ENCODE measurements at regions not wholly inside any gene's neighbourhood (a gene's known extent, or its start where the extent isn't known, plus 50 kb on each side); places are given as distances from the start of the nearest gene placed in this dataset.

GRCh38 chr20:19100975-19101374, 111.5 kb upstream of the SLC24A3 start:
- no peaks in the 10 kb centered on the region for H3K23me2 ChIP-seq (ENCODE audit: low read depth, low read length)
- no peak overlapping the region for H3K9ac ChIP-seq (replicated peaks in 1 of 4; ENCODE audit: extremely low read depth in 1 of 4, low read depth in 3 of 4, low read length in 3 of 4)
- H2BK12ac ChIP-seq (ENCODE audit: low read depth, low read length) = no peak overlapping the region
- no peak overlapping the region for H2BK15ac ChIP-seq (ENCODE audit: low read length)
- no peaks in the 10 kb centered on the region for H3K79me2 ChIP-seq (ENCODE audit: control insufficient read depth in 1 of 2, insufficient read depth in 2 of 2, low read length in 2 of 2)
- no peak overlapping the region for H4K8ac ChIP-seq (ENCODE audit: extremely low read depth, insufficient read depth, low read length)
- no peak overlapping the region for H2BK20ac ChIP-seq (ENCODE audit: low read length)
- H3K4me2 ChIP-seq (ENCODE audit: insufficient read depth in 1 of 2, low read depth in 2 of 2, low read length in 2 of 2) = no peak overlapping the region
- no peak overlapping the region for H3K23ac ChIP-seq (ENCODE audit: insufficient read length)
- peaks cover 0 to 5% of the 10 kb centered on the region in 2 experiments; a peak in 1 of 4 replicates for H3K9me3 ChIP-seq (ENCODE audit: insufficient read depth in 2 of 2, low read depth in 1 of 2, low read length in 1 of 2)
- no peak overlapping the region for H3K18ac ChIP-seq (ENCODE audit: extremely low read depth, low read length)
- CTCF ChIA-PET (ENCODE audit: partially characterized antibody) = no interaction called here
- FAIRE-seq (no peak), DNase-seq (ENCODE audit: low read depth in 1 of 2, low spot score in 2 of 2) (no peak)
- no peak overlapping the region for H2BK5ac ChIP-seq (ENCODE audit: low read depth, low read length)
- no peaks in the 10 kb centered on the region for H3K36me3 ChIP-seq (ENCODE audit: control insufficient read depth in 2 of 4, insufficient read depth in 4 of 4, low read length in 3 of 4)
- no peak overlapping the region for H4K91ac ChIP-seq (replicated peaks; ENCODE audit: insufficient read length, low read length)
- no peak overlapping the region for H2AFZ ChIP-seq (ENCODE audit: low read length)
- H4K20me1 ChIP-seq (replicated peaks in 1 of 2; ENCODE audit: control insufficient read depth in 1 of 2, insufficient read depth in 2 of 2, low read length in 2 of 2) = no peaks in the 10 kb centered on the region
- no peak overlapping the region for H3K4ac ChIP-seq (replicated peaks; ENCODE audit: insufficient read length, low read depth, low read length)
- POLR2A ChIA-PET (ENCODE audit: partially characterized antibody) = no interaction called here
- H3K27ac ChIP-seq (ENCODE audit: low read depth, low read length) = no peak overlapping the region
- H3K79me1 ChIP-seq (ENCODE audit: low read depth, low read length) = no peaks in the 10 kb centered on the region
- no peak overlapping the region for H3K14ac ChIP-seq (ENCODE audit: insufficient read length)
- no peak overlapping the region for H4K5ac ChIP-seq (ENCODE audit: insufficient read length, low read depth, low read length)
- no peak overlapping the region for H2AK5ac ChIP-seq (ENCODE audit: low read depth, low read length)
- no peak overlapping the region for H3K4me3 ChIP-seq (ENCODE audit: extremely low read depth in 1 of 4, insufficient read depth in 2 of 4, low read depth in 3 of 4, low read length in 4 of 4)
- no peaks in the 10 kb centered on the region for H3K27me3 ChIP-seq (replicated peaks in 1 of 4; ENCODE audit: control insufficient read depth in 3 of 4, extremely low read depth in 1 of 4, insufficient read depth in 3 of 4, low read length in 3 of 4)
- H2BK120ac ChIP-seq (replicated peaks; ENCODE audit: low read depth, low read length) = no peak overlapping the region
- 91% methylated on average over 4 of the region's 4 CpGs; no CpG with 5 or more reads in 1 of the 2 experiments for WGBS, 2 experiments (ENCODE audit: extremely low coverage in 1 of 2, insufficient coverage in 1 of 2, insufficient read length in 1 of 2, insufficient replicate concordance in 2 of 2, low coverage in 1 of 2, low lambda C conversion rate in 2 of 2, missing lambda C conversion rate in 1 of 2)
- H3K56ac ChIP-seq (replicated peaks; ENCODE audit: insufficient read length, low read depth, low read length) = no peak overlapping the region
- H3K4me1 ChIP-seq (replicated peaks in 1 of 4; ENCODE audit: control insufficient read depth in 3 of 4, insufficient read depth in 4 of 4, low read length in 3 of 4) = peaks cover under 1 to 4% (median 1%) of the 10 kb centered on the region in 4 experiments; a peak in 4 of 7 replicates
- TF ChIP-seq POLR2AphosphoS5 (IDR thresholded peaks at IDR 0.05; ENCODE audit: low read depth, low read length) (no peak), BRCA1 (IDR thresholded peaks at IDR 0.05; ENCODE audit: low read depth, low read length) (no peak), JUND (IDR thresholded peaks at IDR 0.05; ENCODE audit: low read length) (no peak), NANOG (IDR thresholded peaks at IDR 0.05; ENCODE audit: insufficient read depth, low read depth, low read length, poor library complexity, severe bottlenecking) (no peak), RFX5 (IDR thresholded peaks at IDR 0.05; ENCODE audit: borderline replicate concordance, low read depth, low read length) (no peak), SIN3A (conservative IDR thresholded peaks at IDR 0.05 in 1 of 2, IDR thresholded peaks at IDR 0.05 in 1 of 2; ENCODE audit: low read depth in 1 of 2, low read length in 2 of 2) (no peak), CHD1 (IDR thresholded peaks at IDR 0.05; ENCODE audit: low read depth, low read length) (no peak), CBX5 (IDR thresholded peaks at IDR 0.05; ENCODE audit: low read depth, low read length) (no peak)

Measured in H1 (cell line).